Gastroesophageal sphincter (tissue), 4 donors: ENCODE measurements at regions not wholly inside any gene's neighbourhood (a gene's known extent, or its start where the extent isn't known, plus 50 kb on each side); places are given as distances from the start of the nearest gene placed in this dataset.

Experiments
- ATAC-seq: fragments of 150-250 bp; one replicate; pipeline ENCODE4 v1.9.1; 2016; ENCODE audit warnings: mild to moderate bottlenecking, moderate library complexity
- H3K27ac ChIP-seq, 4 donors: fragments of 200-600 bp; sonication (generic) in 3 of 4; 1 replicate in 3 of 4; 2 replicates in 1 of 4; pipeline ENCODE4 v1.5.1; 2016 to 2019
- H3K27me3 ChIP-seq: fragments of 200-600 bp; sonication (generic); one replicate; pipeline ENCODE4 v1.5.1; 2019
- H3K36me3 ChIP-seq, 2 donors: fragments of 200-600 bp; sonication (generic); one replicate each; pipeline ENCODE4 v1.5.1; 2019; ENCODE audit warnings: control low read depth in 1 of 2
- H3K4me1 ChIP-seq, 3 donors: fragments of 200-600 bp; sonication (generic); 1 replicate in 2 of 3; 2 replicates in 1 of 3; pipeline ENCODE4 v1.5.1; 2016 to 2019; ENCODE audit warnings: control low read depth in 2 of 3
- H3K4me3 ChIP-seq, 2 donors: fragments of 200-600 bp; sonication (generic); one replicate each; pipeline ENCODE4 v1.5.1; 2019; ENCODE audit warnings: mild to moderate bottlenecking in 1 of 2, moderate library complexity in 1 of 2
- H3K9me3 ChIP-seq, 3 donors: fragments of 200-600 bp; sonication (generic); one replicate each; pipeline ENCODE4 v1.5.1; 2017 to 2019; ENCODE audit warnings: control low read depth in 2 of 3
- CTCF ChIP-seq, 4 experiments: fragments of 200-600 bp in 2 of 4; fragments of 450-650 bp in 2 of 4; sonication (generic) in 1 of 4; IDR thresholded peaks; one replicate each; pipeline ENCODE4 v1.5.1; 2017 to 2019; ENCODE audit warnings: antibody characterized with exemption in 4 of 4, mild to moderate bottlenecking in 2 of 4, moderate library complexity in 2 of 4
- EP300 ChIP-seq: sonication (generic); formaldehyde crosslinking; IDR thresholded peaks from one replicate; pipeline ENCODE4 v1.6.1; 2017; ENCODE audit warnings: antibody characterized with exemption, mild to moderate bottlenecking
- POLR2A ChIP-seq, 2 donors: fragments of 450-650 bp; IDR thresholded peaks; one replicate each; pipeline ENCODE4 v1.6.1; 2017; ENCODE audit warnings: antibody characterized with exemption in 2 of 2, mild to moderate bottlenecking in 2 of 2, moderate library complexity in 1 of 2
- POLR2AphosphoS5 ChIP-seq: sonication (generic); formaldehyde crosslinking; IDR thresholded peaks from one replicate; pipeline ENCODE4 v1.6.1; 2017; ENCODE audit warnings: antibody characterized with exemption
- WGBS, 2 donors: methylation state at CpG; one replicate each; pipeline ENCODE4 v1.1.5; 2018; ENCODE audit warnings: low coverage in 1 of 2; 5-methylcytosine and 5-hydroxymethylcytosine counted together

GRCh38 chrX:9108054-9108453 lies 74.1 kb upstream of the FAM9B start:
- 20% methylated on average over 1 of the region's 1 CpG; no CpG with 5 or more reads in 1 of the 2 donors for WGBS, 2 donors
- Histone ChIP-seq H3K4me1 (no peaks in the 10 kb centered on the region), H3K36me3 (no peaks in the 10 kb centered on the region), H3K27me3 (no peaks in the 10 kb centered on the region), H3K27ac (no peak overlapping the region), H3K4me3 (no peak overlapping the region), H3K9me3 (no peaks in the 10 kb centered on the region)
- TF ChIP-seq CTCF (IDR thresholded peaks at IDR 0.05) (no peak), POLR2AphosphoS5 (no peak), EP300 (no peak), POLR2A (IDR thresholded peaks at IDR 0.05) (no peak)
- ATAC-seq: no peak

GRCh38 chrX:9110808-9111207 lies 76.9 kb upstream of the FAM9B start:
- WGBS, 2 donors: 59 to 77% methylated on average over 3 to 5 of the region's 5 CpGs
- H3K27ac ChIP-seq: no peak overlapping the region
- H3K36me3 ChIP-seq: no peaks in the 10 kb centered on the region
- H3K9me3 ChIP-seq: no peaks in the 10 kb centered on the region
- no peaks in the 10 kb centered on the region for H3K27me3 ChIP-seq
- no peak overlapping the region for H3K4me3 ChIP-seq
- no peaks in the 10 kb centered on the region for H3K4me1 ChIP-seq
- ATAC-seq: no peak
- TF ChIP-seq POLR2AphosphoS5 (no peak), CTCF (IDR thresholded peaks at IDR 0.05) (no peak), EP300 (no peak), POLR2A (IDR thresholded peaks at IDR 0.05) (no peak)

- TF ChIP-seq CTCF (IDR thresholded peaks at IDR 0.05): no peak
- no peak for TF ChIP-seq POLR2A (IDR thresholded peaks at IDR 0.05)
- no peak for ATAC-seq
- WGBS, 2 donors: 67 to 70% methylated on average over 1 of the region's 2 CpGs
- Histone ChIP-seq H3K4me3 (no peak overlapping the region), H3K4me1 (no peaks in the 10 kb centered on the region), H3K27me3 (no peaks in the 10 kb centered on the region), H3K9me3 (no peaks in the 10 kb centered on the region), H3K36me3 (no peaks in the 10 kb centered on the region), H3K27ac (no peak overlapping the region)
Observed at GRCh38 chrX:9114245-9114644, 80.3 kb upstream of the FAM9B start.

GRCh38 chrX:9117851-9118250 lies 83.9 kb upstream of the FAM9B start:
- WGBS, 2 donors: 100% methylated on average over 1 of the region's 1 CpG; no CpG with 5 or more reads in 1 of the 2 donors
- ATAC-seq: no peak
- Histone ChIP-seq H3K36me3 (no peaks in the 10 kb centered on the region), H3K9me3 (no peaks in the 10 kb centered on the region), H3K27ac (no peak overlapping the region), H3K4me1 (no peaks in the 10 kb centered on the region), H3K4me3 (no peak overlapping the region), H3K27me3 (no peaks in the 10 kb centered on the region)
- TF ChIP-seq POLR2AphosphoS5: no peak

GRCh38 chrX:9122519-9123245 lies 88.8 kb upstream of the FAM9B start:
- Histone ChIP-seq H3K4me3 (no peak overlapping the region), H3K27me3 (no peaks in the 10 kb centered on the region), H3K27ac (no peak overlapping the region), H3K9me3 (no peaks in the 10 kb centered on the region), H3K36me3 (no peaks in the 10 kb centered on the region), H3K4me1 (no peaks in the 10 kb centered on the region)
- ATAC-seq: no peak
- 57 to 72% methylated on average over 4 of the region's 6 CpGs for WGBS, 2 donors
- TF ChIP-seq CTCF (IDR thresholded peaks at IDR 0.05): no peak
- no peak for TF ChIP-seq EP300
- TF ChIP-seq POLR2AphosphoS5: no peak
- TF ChIP-seq POLR2A (IDR thresholded peaks at IDR 0.05): no peak
